HEK293 (cell line): ENCODE measurements at regions not wholly inside any gene's neighbourhood (a gene's known extent, or its start where the extent isn't known, plus 50 kb on each side); places are given as distances from the start of the nearest gene placed in this dataset.

Experiments
- CTCF ChIA-PET: fragments of 350-600 bp; formaldehyde crosslinking; extraction: SDS; loops from one replicate; lab custom pipeline; 2021; ENCODE audit warnings: antibody characterized with exemption; lab: Yijun Ruan, JAX
- POLR2A ChIA-PET: fragments of 300-600 bp; formaldehyde crosslinking; extraction: SDS; loops from one replicate; lab custom pipeline; 2020; ENCODE audit warnings: antibody characterized with exemption, inconsistent platforms; lab: Yijun Ruan, JAX
- H3K27ac ChIP-seq: fragments of 200-500 bp; sonication (Bioruptor generic); 2 replicates; pipeline ENCODE4 v1.5.1; 2014; ENCODE audit warnings: low read depth, low read length, control low read depth, inconsistent platforms; ENCODE audit errors: extremely low read depth
- H3K36me3 ChIP-seq, 2 experiments: fragments of 200-500 bp in 1 of 2; sonication (Bioruptor generic) in 1 of 2; 1 replicate in 1 of 2; 2 replicates in 1 of 2; pipeline ENCODE4 v1.5.1; 2014 to 2017; ENCODE audit warnings: inconsistent platforms in 2 of 2, low read length in 2 of 2; ENCODE audit not compliant: control insufficient read depth in 2 of 2, insufficient read depth in 1 of 2
- H3K4me1 ChIP-seq: fragments of 200-500 bp; sonication (Bioruptor generic); 2 replicates; pipeline ENCODE4 v1.5.1; 2014; ENCODE audit warnings: mild to moderate bottlenecking, low read length, inconsistent platforms; ENCODE audit not compliant: control insufficient read depth, insufficient read depth
- H3K4me3 ChIP-seq: 2 replicates; pipeline ENCODE4 v1.5.1; 2011; ENCODE audit warnings: low read depth, mild to moderate bottlenecking, control low read depth, low read length, moderate library complexity
- H3K9me3 ChIP-seq: fragments of 200-500 bp; sonication (Bioruptor generic); 2 replicates; pipeline ENCODE4 v1.5.1; 2014; ENCODE audit warnings: low read depth, low read length, inconsistent platforms; ENCODE audit not compliant: control insufficient read depth, insufficient read depth
- GFI1B ChIP-seq: fragments of 450-650 bp; formaldehyde crosslinking; IDR thresholded peaks from 2 replicates; pipeline ENCODE4 v1.5.1; 2016; ENCODE audit warnings: missing biosample characterization, missing genetic modification characterization
- GLI4 ChIP-seq: fragments of 450-650 bp; formaldehyde crosslinking; IDR thresholded peaks from 2 replicates; pipeline ENCODE4 v1.5.1; 2016; ENCODE audit warnings: missing biosample characterization, missing genetic modification characterization
- IKZF3 ChIP-seq: fragments of 450-650 bp; IDR thresholded peaks from 2 replicates; pipeline ENCODE4 v1.5.0; 2018; ENCODE audit warnings: missing biosample characterization, mild to moderate bottlenecking, missing genetic modification characterization, moderate library complexity
- KLF1 ChIP-seq: fragments of 450-650 bp; formaldehyde crosslinking; IDR thresholded peaks from 2 replicates; pipeline ENCODE4 v1.5.1; 2016; ENCODE audit warnings: missing biosample characterization, missing genetic modification characterization
- KLF10 ChIP-seq: fragments of 450-650 bp; IDR thresholded peaks from 2 replicates; pipeline ENCODE4 v1.5.1; 2018; ENCODE audit warnings: missing biosample characterization, mild to moderate bottlenecking, missing genetic modification characterization
- MYNN ChIP-seq: fragments of 450-650 bp; formaldehyde crosslinking; IDR thresholded peaks from 2 replicates; pipeline ENCODE4 v1.5.1; 2016; ENCODE audit warnings: missing biosample characterization, missing genetic modification characterization, borderline replicate concordance
- SCRT2 ChIP-seq: fragments of 450-650 bp; formaldehyde crosslinking; IDR thresholded peaks from 2 replicates; pipeline ENCODE4 v1.5.1; 2016; ENCODE audit warnings: missing biosample characterization, missing genetic modification characterization
- ZFP3 ChIP-seq: fragments of 450-650 bp; formaldehyde crosslinking; IDR thresholded peaks from 2 replicates; pipeline ENCODE4 v1.5.1; 2016; ENCODE audit warnings: low read depth, missing biosample characterization, missing genetic modification characterization
- ZFP37 ChIP-seq: fragments of 450-650 bp; formaldehyde crosslinking; IDR thresholded peaks from 2 replicates; pipeline ENCODE4 v1.5.1; 2016; ENCODE audit warnings: missing biosample characterization, missing genetic modification characterization
- ZFP69B ChIP-seq: fragments of 450-650 bp; formaldehyde crosslinking; IDR thresholded peaks from 2 replicates; pipeline ENCODE4 v1.5.1; 2016; ENCODE audit warnings: missing biosample characterization, missing genetic modification characterization
- ZNF174 ChIP-seq: fragments of 450-650 bp; formaldehyde crosslinking; IDR thresholded peaks from 2 replicates; pipeline ENCODE4 v1.5.0; 2017; ENCODE audit warnings: missing biosample characterization, mild to moderate bottlenecking, missing genetic modification characterization
- ZNF214 ChIP-seq: fragments of 450-650 bp; formaldehyde crosslinking; IDR thresholded peaks from 2 replicates; pipeline ENCODE4 v1.5.1; 2017; ENCODE audit warnings: missing biosample characterization, mild to moderate bottlenecking, missing genetic modification characterization, borderline replicate concordance
- ZNF239 ChIP-seq: fragments of 450-650 bp; formaldehyde crosslinking; IDR thresholded peaks from 2 replicates; pipeline ENCODE4 v1.5.1; 2016; ENCODE audit warnings: missing biosample characterization, missing genetic modification characterization
- ZNF548 ChIP-seq: fragments of 450-650 bp; formaldehyde crosslinking; IDR thresholded peaks from 2 replicates; pipeline ENCODE4 v1.5.1; 2016; ENCODE audit warnings: missing biosample characterization, missing genetic modification characterization
- ZNF561 ChIP-seq: fragments of 450-650 bp; IDR thresholded peaks from 2 replicates; pipeline ENCODE4 v1.5.1; 2018; ENCODE audit warnings: missing biosample characterization, missing genetic modification characterization, borderline replicate concordance
- ZNF571 ChIP-seq: fragments of 450-650 bp; formaldehyde crosslinking; IDR thresholded peaks from 2 replicates; pipeline ENCODE4 v1.5.0; 2017; ENCODE audit warnings: missing biosample characterization, missing genetic modification characterization
- ZNF600 ChIP-seq: fragments of 450-650 bp; formaldehyde crosslinking; IDR thresholded peaks from 2 replicates; pipeline ENCODE4 v1.5.1; 2016; ENCODE audit warnings: missing biosample characterization, missing genetic modification characterization
- ZNF623 ChIP-seq: fragments of 450-650 bp; formaldehyde crosslinking; IDR thresholded peaks from 2 replicates; pipeline ENCODE4 v1.5.1; 2016; ENCODE audit warnings: missing biosample characterization, missing genetic modification characterization
- ZNF664 ChIP-seq: fragments of 450-650 bp; formaldehyde crosslinking; IDR thresholded peaks from 2 replicates; pipeline ENCODE4 v1.5.1; 2016; ENCODE audit warnings: missing biosample characterization, missing genetic modification characterization
- ZNF677 ChIP-seq: fragments of 450-650 bp; IDR thresholded peaks from 2 replicates; pipeline ENCODE4 v1.5.0; 2018; ENCODE audit warnings: missing biosample characterization, mild to moderate bottlenecking, missing genetic modification characterization, moderate library complexity
- ZNF701 ChIP-seq: fragments of 450-650 bp; formaldehyde crosslinking; IDR thresholded peaks from 2 replicates; pipeline ENCODE4 v1.5.1; 2016; ENCODE audit warnings: missing biosample characterization, missing genetic modification characterization
- ZNF791 ChIP-seq: fragments of 450-650 bp; formaldehyde crosslinking; IDR thresholded peaks from 2 replicates; pipeline ENCODE4 v1.5.1; 2016; ENCODE audit warnings: missing biosample characterization, missing genetic modification characterization
- TF ChIP-seq, protein P1 (sequence below): fragments of 450-650 bp; formaldehyde crosslinking; IDR thresholded peaks from 2 replicates; pipeline ENCODE4 v1.5.1; 2016; ENCODE audit warnings: missing biosample characterization, missing genetic modification characterization
- TF ChIP-seq, protein P2 (sequence below): fragments of 450-650 bp; formaldehyde crosslinking; IDR thresholded peaks from 2 replicates; pipeline ENCODE4 v1.5.1; 2017; ENCODE audit warnings: missing biosample characterization, missing genetic modification characterization
- TF ChIP-seq, protein P3 (sequence below): fragments of 450-650 bp; formaldehyde crosslinking; IDR thresholded peaks from 2 replicates; pipeline ENCODE4 v1.5.1; 2016; ENCODE audit warnings: missing biosample characterization, missing genetic modification characterization
- TF ChIP-seq, protein P4 (sequence below): sonication (generic); formaldehyde crosslinking; IDR thresholded peaks from 2 replicates; pipeline ENCODE4 v1.8.1; 2022; ENCODE audit warnings: mild to moderate bottlenecking, moderate library complexity, missing genetic modification reagents
- TF ChIP-seq, protein P5 (sequence below): fragments of 450-650 bp; formaldehyde crosslinking; IDR thresholded peaks from 2 replicates; pipeline ENCODE4 v1.5.1; 2016; ENCODE audit warnings: missing biosample characterization, missing genetic modification characterization
- TF ChIP-seq, protein P6 (sequence below): fragments of 450-650 bp; formaldehyde crosslinking; IDR thresholded peaks from 2 replicates; pipeline ENCODE4 v1.5.1; 2016; ENCODE audit warnings: missing biosample characterization, missing genetic modification characterization
- TF ChIP-seq, protein P7 (sequence below): fragments of 450-650 bp; formaldehyde crosslinking; IDR thresholded peaks from 2 replicates; pipeline ENCODE4 v1.5.1; 2016; ENCODE audit warnings: missing biosample characterization, missing genetic modification characterization

DNA sequence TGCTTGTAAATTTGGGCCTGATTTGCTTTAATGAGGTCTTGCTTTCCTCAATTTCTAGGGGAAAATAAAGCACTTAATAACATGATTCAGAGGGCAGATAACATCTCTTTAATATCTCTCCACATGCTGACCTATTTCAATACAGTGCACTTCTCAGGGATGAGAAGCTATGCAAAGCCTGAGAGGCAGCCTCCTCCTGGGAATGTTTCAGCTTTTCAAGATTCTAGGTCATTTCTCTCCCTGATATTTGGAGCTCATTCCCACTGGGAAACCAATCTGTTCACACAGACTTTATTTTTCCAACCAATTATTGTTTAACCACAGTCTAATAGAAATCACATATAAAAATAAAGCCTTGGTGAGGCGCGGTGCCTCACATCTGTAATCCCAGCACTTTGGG is 67.0 kb upstream of the LSAMP start:
- Histone ChIP-seq H3K36me3 (no peaks in the 10 kb centered on the region), H3K4me3 (no peak overlapping the region), H3K9me3 (no peaks in the 10 kb centered on the region), H3K27ac (no peak overlapping the region), H3K4me1 (no peaks in the 10 kb centered on the region)
- TF ChIP-seq ZNF677 (no peak), ZNF548 (tag by site-specific recombination) (no peak), GLI4 (tag by site-specific recombination) (no peak), KLF1 (tag by site-specific recombination) (no peak), ZNF571 (tag by site-specific recombination) (no peak), ZFP3 (tag by site-specific recombination) (no peak), KLF10 (tag by site-specific recombination) (no peak), ZFP69B (no peak), ZNF214 (no peak), SCRT2 (no peak), ZFP37 (tag by site-specific recombination) (no peak), MYNN (no peak), IKZF3 (no peak), ZNF561 (tag by site-specific recombination) (no peak)
- TF ChIP-seq, protein P1, sequence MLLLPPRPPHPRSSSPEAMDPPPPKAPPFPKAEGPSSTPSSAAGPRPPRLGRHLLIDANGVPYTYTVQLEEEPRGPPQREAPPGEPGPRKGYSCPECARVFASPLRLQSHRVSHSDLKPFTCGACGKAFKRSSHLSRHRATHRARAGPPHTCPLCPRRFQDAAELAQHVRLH (tag by site-specific recombination), result no peak
- TF ChIP-seq, protein P2, sequence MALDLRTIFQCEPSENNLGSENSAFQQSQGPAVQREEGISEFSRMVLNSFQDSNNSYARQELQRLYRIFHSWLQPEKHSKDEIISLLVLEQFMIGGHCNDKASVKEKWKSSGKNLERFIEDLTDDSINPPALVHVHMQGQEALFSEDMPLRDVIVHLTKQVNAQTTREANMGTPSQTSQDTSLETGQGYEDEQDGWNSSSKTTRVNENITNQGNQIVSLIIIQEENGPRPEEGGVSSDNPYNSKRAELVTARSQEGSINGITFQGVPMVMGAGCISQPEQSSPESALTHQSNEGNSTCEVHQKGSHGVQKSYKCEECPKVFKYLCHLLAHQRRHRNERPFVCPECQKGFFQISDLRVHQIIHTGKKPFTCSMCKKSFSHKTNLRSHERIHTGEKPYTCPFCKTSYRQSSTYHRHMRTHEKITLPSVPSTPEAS (tag by site-specific recombination), result no peak
- TF ChIP-seq, protein P3, sequence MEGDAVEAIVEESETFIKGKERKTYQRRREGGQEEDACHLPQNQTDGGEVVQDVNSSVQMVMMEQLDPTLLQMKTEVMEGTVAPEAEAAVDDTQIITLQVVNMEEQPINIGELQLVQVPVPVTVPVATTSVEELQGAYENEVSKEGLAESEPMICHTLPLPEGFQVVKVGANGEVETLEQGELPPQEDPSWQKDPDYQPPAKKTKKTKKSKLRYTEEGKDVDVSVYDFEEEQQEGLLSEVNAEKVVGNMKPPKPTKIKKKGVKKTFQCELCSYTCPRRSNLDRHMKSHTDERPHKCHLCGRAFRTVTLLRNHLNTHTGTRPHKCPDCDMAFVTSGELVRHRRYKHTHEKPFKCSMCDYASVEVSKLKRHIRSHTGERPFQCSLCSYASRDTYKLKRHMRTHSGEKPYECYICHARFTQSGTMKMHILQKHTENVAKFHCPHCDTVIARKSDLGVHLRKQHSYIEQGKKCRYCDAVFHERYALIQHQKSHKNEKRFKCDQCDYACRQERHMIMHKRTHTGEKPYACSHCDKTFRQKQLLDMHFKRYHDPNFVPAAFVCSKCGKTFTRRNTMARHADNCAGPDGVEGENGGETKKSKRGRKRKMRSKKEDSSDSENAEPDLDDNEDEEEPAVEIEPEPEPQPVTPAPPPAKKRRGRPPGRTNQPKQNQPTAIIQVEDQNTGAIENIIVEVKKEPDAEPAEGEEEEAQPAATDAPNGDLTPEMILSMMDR, result no peak
- TF ChIP-seq, protein P4, sequence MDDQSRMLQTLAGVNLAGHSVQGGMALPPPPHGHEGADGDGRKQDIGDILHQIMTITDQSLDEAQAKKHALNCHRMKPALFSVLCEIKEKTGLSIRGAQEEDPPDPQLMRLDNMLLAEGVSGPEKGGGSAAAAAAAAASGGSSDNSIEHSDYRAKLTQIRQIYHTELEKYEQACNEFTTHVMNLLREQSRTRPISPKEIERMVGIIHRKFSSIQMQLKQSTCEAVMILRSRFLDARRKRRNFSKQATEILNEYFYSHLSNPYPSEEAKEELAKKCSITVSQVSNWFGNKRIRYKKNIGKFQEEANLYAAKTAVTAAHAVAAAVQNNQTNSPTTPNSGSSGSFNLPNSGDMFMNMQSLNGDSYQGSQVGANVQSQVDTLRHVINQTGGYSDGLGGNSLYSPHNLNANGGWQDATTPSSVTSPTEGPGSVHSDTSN (CRISPR knock-in tag), result no peak
- ChIA-PET CTCF (no interaction called here), POLR2A (no interaction called here)

DNA sequence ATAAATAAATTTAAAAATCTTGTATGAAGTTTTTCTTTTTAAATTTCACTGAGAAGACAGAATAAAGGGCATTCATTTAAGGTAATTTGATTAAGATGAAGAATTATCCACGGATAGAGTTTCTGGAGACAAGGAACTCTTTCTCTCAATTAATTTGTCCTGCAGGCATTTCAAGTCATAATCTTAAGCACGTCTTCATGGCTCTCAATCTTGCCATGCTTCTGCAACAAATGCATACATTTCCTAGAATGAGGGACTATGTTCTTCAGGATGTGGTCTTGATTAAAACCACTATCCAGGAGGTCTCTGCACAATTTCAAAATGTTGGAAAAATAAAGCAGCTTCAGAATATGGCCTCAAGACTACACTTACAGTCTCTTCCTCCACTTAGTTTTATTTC is 67.6 kb upstream of the LSAMP start:
- ChIA-PET CTCF (no interaction called here), POLR2A (no interaction called here)
- H3K4me1 ChIP-seq, result no peaks in the 10 kb centered on the region
- H3K4me3 ChIP-seq, result no peak overlapping the region
- H3K36me3 ChIP-seq, result no peaks in the 10 kb centered on the region
- no peaks in the 10 kb centered on the region for H3K9me3 ChIP-seq
- H3K27ac ChIP-seq, result no peak overlapping the region
- TF ChIP-seq ZNF701 (tag by site-specific recombination) (no peak), KLF1 (tag by site-specific recombination) (no peak), GFI1B (tag by site-specific recombination) (no peak), ZNF239 (no peak), ZNF791 (tag by site-specific recombination) (no peak), ZNF623 (tag by site-specific recombination) (no peak), ZNF600 (tag by site-specific recombination) (no peak), ZNF664 (tag by site-specific recombination) (no peak), ZNF174 (tag by site-specific recombination) (no peak)
- TF ChIP-seq, protein P5, sequence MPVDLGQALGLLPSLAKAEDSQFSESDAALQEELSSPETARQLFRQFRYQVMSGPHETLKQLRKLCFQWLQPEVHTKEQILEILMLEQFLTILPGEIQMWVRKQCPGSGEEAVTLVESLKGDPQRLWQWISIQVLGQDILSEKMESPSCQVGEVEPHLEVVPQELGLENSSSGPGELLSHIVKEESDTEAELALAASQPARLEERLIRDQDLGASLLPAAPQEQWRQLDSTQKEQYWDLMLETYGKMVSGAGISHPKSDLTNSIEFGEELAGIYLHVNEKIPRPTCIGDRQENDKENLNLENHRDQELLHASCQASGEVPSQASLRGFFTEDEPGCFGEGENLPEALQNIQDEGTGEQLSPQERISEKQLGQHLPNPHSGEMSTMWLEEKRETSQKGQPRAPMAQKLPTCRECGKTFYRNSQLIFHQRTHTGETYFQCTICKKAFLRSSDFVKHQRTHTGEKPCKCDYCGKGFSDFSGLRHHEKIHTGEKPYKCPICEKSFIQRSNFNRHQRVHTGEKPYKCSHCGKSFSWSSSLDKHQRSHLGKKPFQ, result no peak
- TF ChIP-seq, protein P6, sequence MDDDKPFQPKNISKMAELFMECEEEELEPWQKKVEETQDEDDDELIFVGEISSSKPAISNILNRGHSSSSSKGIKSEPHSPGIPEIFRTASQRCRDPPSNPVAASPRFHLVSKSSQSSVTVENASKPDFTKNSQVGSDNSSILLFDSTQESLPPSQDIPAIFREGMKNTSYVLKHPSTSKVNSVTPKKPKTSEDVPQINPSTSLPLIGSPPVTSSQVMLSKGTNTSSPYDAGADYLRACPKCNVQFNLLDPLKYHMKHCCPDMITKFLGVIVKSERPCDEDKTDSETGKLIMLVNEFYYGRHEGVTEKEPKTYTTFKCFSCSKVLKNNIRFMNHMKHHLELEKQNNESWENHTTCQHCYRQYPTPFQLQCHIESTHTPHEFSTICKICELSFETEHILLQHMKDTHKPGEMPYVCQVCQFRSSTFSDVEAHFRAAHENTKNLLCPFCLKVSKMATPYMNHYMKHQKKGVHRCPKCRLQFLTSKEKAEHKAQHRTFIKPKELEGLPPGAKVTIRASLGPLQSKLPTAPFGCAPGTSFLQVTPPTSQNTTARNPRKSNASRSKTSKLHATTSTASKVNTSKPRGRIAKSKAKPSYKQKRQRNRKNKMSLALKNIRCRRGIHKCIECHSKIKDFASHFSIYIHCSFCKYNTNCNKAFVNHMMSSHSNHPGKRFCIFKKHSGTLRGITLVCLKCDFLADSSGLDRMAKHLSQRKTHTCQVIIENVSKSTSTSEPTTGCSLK (tag by site-specific recombination), result no peak
- TF ChIP-seq, protein P7, sequence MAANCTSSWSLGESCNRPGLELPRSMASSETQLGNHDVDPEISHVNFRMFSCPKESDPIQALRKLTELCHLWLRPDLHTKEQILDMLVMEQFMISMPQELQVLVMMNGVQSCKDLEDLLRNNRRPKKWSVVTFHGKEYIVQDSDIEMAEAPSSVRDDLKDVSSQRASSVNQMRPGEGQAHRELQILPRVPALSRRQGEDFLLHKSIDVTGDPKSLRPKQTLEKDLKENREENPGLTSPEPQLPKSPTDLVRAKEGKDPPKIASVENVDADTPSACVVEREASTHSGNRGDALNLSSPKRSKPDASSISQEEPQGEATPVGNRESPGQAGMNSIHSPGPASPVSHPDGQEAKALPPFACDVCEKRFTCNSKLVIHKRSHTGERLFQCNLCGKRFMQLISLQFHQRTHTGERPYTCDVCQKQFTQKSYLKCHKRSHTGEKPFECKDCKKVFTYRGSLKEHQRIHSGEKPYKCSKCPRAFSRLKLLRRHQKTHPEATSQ (tag by site-specific recombination), result no peak
